Right renal pelvis (tissue), 4 donors: ENCODE measurements at regions not wholly inside any gene's neighbourhood (a gene's known extent, or its start where the extent isn't known, plus 50 kb on each side); places are given as distances from the start of the nearest gene placed in this dataset.
"Not testable (repeated sequence)": the region's sequence is repeated elsewhere in the genome, so short reads cannot be mapped to it uniquely, and the experiment has no call there.

Source experiments
- DNase-seq, 4 donors: peaks; one replicate each; pipeline ENCODE4 v3.0.0-alpha.2; 2013; ENCODE audit warnings: low read depth in 4 of 4, low spot score in 3 of 4, missing footprints in 1 of 4

DNA sequence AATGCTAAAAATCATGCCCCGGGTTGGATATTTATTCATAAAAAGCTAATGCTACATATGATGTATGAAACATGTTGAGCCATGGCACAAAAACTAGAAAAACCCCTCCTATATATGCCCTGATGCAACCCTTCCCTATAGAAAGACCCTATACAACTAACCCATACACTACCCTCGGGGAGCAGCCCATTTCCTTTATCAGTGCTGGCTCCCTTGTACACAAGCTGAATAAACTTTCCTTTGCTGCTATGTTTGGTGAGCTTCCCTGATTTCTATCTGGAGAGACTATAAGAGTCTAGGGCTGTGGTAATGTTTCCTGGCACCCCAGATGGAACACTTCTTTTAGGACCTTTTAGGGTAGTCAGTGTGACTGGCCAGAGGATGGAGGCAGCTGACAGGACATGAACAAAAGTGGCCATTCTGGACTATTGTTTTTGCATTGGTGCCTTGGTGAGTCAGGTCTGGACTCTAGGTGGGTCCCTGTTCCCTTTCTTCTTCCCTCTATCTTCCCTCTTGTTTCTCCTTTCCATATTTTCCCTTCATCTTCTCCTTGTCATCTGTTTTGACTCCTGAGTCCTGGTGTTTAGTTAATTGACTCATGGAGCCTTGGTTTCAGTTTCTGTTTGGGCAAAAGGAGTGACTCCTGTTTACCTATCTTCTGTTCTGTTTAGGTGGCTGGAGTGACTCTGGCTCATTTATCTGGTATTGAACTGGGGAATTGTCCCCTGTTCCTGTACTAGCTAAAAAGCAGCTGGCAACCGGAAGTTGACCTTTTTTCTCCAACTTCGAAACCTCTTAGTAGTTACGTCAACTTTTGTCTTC lies 1321.8 kb upstream of the PCDH9 start:
- no peak for DNase-seq

DNA sequence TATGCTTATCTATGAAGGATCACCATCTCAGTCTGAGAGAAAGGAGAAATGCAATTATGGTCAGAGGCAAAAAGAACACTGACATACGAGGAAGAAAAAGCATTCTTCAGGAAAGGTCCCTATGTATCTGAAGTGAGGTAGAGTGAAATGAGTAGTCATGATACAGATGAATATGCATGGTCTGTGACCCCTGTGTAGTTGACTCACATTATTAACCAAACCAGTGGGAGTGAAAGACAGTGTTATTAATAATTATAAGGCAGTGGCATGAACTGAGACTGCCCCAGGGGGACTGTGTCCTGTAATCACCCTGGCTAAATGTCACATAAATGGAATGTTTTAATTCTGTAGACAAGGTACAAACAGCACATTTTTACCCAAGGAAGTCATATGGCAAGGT lies 1320.2 kb upstream of the PCDH9 start:
- DNase-seq: no peak

DNA sequence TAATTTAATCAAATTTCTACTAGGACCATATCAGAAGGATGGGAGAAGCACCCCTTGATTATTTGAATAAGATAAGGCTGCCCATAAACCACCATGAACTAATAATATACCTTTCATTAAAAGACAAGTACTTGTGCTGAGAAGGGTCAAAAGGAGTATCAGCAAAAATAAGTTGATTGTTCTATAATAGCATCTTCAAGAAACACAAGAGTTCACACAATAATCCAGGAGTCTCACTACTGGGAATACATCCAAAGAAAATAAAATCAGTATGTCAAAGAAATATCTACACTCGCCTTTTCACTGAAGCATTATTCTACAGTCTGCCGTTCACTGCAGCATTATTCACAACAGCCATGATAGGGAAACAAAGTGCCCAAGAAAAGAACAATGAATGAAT lies 1310.1 kb upstream of the PCDH9 start:
- DNase-seq: no peak

DNA sequence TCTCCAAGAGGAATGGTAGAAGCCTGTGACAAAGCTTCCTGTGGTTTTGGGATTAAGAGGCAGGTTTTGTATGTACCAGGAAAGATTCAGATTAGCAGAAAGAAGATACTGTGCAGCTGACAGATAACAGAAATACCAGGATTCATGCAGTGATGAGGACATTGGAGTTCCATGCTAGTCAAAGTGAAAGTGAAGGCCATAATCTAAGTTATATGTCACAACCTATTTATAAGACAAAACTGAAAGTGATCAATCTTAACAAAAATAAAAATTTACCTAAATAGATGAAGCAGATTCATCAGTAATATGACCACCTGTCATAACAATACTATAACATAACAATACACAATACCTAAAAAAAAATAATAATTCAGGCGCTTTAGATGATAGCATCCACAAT lies 1305.2 kb upstream of the PCDH9 start:
- no peak for DNase-seq

DNA sequence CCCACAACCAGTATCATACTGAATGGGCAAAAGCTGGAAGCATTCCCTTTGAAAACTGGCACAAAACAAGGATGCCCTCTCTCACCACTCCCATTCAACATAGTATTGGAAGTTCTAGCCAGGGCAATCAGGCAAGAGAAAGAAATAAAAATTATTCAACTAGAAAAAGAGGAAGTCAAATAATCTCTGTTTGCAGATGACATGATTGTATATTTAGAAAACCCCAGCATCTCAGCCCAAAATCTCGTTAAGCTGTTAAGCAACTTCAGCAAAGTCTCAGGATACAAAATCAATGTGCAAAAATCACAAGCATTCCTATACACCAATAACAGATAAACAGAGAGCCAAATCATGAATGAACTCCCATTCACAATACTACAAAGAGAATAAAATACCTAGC lies 1297.0 kb upstream of the PCDH9 start:
- DNase-seq: not testable (repeated sequence)

DNA sequence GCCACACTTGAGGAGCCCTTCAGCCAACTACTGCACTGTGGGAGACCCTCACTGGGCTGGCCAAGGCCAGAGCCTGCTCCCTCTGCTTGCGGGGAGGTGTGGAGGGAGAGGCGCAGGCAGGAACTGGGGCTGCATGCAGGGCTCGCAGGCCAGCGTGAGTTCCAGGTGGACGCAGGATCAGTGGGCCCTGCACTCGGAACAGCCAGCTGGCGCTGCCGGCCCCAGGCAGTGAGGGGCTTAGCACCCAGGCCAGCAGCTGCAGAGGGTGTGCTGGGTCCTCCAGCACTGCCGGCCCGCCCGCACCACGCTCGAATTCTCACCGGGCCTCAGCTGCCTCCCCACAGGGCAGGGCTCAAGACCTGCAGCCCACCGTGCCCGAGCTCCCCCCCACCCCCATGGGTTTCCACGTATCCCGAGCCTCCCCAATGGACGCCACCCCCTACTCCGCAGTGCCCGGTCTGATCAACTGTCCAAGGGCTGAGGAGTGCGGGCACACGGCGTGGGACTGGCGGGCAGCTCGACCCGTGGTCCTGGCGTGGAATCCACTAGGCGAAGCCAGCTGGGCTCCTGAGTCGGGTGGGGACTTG lies 1293.8 kb upstream of the PCDH9 start:
- no peak for DNase-seq

DNA sequence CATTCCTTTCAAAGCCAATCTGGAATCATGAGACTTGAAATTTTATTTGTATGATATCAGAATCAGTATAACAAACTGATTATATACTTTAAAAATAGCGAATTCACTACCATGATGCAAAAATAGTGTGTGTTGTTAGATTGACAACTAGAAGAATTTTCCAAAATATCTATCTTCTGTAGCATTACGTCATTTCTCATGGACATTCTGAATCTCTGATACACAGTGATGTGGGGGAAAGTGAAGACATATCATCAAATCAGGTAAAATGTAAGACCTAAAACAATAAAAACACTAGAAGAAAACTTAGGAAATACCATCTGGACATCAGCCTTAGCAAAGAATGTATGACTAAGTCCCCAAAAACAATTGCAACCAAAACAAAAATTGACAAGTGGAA lies 1292.0 kb upstream of the PCDH9 start:
- no peak for DNase-seq

DNA sequence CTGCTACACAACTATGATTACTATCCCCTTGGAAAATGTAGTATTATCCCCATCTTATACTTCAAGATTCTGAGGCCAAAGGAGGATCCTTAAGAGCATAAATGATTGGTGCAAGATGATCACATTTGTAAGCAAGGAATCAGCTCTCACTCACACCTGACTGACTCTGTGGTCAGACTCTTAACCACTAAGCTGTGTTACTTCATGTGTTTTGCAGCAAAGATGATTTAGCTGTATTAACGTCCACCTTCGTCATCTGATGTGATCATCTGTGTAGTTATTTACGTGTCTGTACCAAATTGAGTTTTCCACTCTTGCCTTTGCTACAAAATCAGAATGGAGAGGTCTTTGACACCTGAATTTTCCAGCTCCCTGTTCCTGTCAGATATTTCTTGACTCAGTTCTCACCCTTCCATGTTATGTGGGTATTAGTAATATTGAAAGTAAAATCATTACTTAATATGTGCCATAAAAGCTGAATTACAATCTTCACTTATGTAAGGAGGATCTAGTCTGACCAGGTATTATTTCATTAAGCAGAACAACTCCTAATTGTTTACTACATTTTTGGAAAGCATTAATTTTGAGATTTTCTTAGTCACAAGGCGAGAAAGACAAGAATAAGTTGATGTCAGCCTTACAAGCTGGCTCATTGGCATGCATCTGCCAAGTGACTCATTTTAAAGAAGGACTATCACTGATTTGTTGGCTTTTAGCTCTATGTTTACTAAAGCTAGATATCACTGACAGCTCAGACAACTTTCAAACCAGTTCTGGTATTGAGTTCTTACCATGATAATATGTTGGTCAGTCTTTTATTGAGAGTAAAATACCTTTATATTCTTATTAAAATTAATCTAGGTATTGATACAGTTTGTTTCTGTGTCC lies 1279.8 kb upstream of the PCDH9 start:
- no peak for DNase-seq

DNA sequence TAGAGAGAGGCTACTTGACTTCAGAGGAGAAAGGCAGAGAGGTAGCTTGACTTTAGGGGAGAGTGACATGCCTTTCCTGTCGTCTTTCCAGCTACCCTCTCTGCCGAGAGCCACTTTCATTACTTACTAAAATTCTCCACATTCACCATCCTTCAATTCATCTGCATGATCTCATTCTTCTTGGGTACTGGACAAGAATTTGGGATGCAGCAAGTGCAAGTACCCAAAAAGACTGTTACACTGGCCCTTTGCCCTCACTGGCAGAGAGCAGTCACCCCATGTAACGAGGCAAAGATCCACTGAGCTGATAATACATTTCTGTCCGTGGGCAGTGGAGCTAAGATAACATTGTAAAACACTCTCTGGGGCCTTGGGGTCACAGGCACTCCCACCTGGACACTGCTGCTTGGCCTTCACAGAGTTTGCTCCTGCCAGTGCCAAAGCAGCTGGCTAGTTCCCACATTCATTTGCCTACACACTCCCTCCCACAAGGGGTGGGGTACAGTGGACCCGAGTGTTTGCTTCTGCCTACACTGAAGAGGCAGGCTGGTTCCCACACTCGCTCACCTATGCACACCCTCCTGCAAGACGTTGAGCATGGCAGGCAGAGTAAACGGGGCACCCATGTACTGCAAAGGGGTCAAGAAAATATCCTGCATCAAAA lies 1276.9 kb upstream of the PCDH9 start:
- no peak for DNase-seq

DNA sequence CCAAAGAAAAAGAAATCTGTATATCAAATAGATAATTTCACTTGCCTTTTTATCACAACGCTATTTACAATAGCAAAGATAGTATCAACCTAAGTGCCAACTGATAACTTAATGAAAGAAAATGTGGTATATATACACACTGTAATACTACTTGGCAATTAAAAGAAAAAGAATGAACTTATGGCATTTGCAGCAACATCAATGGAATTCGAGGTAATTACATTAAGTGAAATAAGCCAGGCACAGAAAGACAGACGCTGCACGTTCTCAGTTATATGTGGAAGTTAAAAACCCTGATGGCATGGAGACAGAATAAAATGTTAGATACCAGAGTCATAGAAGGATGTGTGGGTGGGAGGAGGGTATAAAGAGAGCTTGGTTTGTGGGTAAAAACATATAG lies 1260.5 kb upstream of the PCDH9 start:
- no peak for DNase-seq

DNA sequence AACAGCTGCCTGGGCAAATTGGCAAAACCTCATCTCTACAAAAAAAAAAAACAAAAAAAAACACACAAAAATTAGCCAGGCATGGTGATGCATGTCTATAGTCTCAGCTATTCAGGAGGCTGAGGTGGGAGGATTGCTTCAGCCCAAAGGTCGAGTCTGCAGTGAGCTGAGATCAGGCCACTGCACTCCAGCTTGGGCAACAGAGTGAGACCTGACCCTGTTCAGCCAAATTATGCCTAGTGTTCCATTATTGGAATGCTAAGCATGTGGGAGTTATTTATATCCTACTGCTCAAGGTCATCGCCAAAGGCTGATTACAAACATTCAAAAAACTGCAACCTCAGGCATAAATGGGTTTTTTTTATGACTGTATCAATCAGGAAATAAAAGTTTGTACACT lies 1251.0 kb upstream of the PCDH9 start:
- no peak for DNase-seq

DNA sequence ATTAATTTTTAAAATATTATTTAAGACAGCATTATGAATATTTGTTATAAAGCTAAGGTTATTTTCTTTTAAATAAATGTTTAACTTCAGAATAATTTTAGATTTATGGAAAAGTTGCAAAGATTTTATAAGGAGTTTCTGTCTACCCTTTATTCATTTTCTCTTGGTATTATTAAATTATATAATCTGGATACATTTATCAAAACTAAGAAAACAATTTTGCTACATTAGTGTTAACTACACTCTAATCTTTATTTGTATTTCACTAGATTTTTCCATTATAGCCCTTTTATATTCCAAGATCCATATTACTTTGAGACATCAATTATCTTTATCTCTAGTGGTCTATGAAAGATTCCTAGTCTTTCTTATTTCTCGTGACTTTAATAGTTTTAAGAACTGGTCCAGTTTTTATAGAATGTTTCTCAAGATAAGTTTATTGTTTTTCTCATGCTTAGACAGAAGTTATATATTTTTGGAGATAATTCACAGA lies 1243.7 kb upstream of the PCDH9 start:
- no peak for DNase-seq

DNA sequence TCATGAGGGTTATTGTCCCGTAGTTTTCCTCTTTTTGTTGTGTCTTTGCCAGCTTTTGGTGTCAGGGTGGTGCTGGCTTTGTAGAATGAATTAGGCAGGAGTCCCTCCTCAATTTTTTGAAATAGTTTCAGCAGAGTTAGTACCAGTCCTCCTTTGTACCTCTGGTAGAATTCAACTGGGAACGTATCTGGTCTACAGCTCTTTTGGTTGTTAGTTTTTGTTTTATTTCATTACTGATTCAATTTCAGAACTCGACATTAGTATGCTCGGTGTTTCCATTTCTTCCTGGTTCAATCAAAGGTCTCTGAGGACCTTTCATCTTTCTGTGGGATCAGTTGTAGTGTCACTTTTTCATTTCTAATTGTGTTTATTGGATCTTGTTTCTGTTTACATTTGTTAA lies 1237.0 kb upstream of the PCDH9 start:
- DNase-seq: no peak

DNA sequence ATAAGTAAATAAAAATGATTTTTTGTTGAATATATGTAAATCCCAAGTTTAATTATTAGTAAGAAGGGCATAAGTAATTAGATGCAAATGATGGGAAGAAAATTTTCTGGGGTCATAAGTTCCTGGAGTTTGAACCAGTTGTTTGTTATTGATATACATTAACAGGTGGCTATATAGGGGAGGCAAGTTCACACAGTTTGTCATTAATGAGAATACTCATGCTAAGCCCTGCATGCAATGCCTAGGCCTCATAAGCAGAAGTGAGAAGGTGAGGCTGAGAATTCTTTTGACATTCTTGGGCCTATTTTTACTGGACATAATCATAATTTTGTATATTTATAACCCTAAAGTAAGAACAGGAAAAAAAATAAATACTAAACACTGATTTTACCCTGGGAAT lies 1210.7 kb upstream of the PCDH9 start:
- DNase-seq: no peak

DNA sequence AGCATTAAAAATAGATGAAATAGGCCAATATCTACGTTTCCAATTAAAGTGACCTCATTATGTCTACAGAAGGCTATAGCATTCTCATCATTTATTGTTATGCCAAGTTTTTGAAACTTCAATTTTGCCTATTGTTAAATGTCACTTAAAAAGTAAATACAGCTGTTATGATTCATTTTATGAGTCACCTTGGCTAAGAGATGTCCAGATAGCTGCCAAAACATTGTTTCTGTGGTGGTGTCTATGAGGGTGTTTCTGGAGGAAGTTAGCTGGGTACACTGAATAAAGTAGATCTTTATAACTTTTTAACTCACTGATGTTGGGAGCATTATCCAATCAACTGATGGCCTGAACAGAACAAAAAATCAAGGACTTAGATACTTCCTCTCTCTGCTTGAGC lies 1209.7 kb upstream of the PCDH9 start:
- DNase-seq: no peak

DNA sequence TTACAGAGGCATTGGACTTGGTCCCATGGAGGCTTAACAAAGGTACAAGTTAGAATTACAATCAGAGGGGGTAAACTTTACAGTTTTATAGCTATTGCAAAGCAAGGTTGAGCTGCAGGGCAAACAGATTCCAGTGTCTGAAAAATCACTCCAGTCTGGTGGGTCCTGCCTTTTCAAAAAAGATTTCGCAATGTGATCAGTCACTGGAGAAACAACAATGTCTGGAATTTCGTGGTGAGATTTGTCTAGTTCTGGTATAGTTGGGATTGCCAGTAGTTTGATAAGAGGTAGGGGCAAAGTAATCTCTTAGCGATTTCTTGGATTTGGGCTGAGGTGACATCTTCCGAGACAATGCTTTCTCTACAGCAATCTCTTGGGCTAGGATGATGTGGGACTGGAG lies 1198.2 kb upstream of the PCDH9 start:
- no peak for DNase-seq

DNA sequence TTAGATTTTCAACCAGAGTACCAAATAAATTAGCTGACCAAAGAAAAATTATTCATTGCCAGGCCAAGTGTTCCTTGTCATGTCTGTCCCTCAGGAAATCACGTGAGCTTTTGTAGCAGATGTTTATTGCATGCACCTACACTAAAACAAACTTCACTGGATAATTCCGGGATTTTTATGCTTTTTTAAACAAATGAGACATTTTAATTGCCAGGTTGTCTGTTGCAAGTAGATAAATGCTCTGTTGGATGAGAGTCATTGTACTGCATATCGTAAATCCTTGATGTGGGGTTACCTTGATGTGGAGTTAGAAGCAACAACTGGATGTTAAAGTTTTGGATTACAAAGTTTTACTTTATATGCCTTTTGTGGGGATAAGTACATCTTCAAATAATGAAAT lies 1187.7 kb upstream of the PCDH9 start:
- DNase-seq: no peak

DNA sequence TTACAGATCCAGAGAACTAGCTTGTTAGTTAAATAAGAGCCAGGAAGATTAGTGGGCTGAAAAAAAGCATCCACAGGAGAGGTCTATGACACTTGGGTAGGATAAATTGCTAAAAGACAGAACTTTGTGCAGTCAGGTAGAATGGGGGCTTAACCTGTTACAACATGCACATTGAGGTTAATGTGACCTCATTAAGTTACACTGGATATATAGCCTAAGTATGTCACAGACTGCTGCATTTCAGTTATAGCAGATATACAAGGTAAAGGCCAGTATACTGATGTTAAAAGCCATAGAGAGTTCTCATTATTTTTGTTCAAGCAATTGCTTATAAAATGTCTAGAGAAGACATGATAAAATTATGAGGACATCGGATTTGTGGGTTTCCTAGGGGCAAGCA lies 1179.9 kb upstream of the PCDH9 start:
- no peak for DNase-seq

DNA sequence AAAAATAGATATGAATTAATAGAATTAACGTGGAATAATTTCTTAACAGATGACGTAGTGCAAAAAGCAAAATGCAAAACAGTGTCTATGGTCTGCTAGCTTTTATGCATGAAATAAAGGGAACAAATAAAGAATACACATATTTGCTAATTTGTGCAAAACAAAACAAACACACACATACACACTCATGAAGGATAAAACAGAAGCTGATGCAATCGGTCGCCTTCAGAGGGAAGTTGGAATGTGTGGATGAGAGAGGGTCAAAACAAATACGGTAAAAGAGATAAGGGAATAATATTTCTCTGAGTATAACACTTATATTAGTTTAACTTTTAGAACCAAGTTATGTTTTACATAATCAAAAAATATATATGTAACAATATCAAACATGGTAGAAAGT lies 1160.9 kb upstream of the PCDH9 start:
- DNase-seq: no peak

DNA sequence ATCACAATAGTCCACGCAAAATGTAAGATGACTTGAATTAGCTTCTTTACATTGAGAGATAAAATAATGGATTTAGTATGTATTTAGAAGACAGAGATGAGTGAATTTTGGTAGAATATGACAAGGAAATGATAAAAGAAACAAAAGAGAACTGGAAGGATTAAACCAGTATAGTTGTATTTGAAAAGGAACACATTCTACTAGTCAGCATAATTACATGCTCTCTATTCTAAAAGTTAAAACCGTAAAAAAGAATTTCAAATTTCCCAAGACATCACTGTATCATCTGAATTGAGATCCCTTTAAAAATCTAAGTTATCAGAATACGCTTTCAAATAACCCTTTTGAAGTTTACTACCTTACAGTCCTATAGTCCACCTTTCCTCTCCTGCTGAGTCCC lies 1156.7 kb upstream of the PCDH9 start:
- no peak for DNase-seq
